ENCODE measurements at regions not wholly inside any gene's neighbourhood (a gene's known extent, or its start where the extent isn't known, plus 50 kb on each side); places are given as distances from the start of the nearest gene placed in this dataset.
"Not testable (repeated sequence)": the region's sequence is repeated elsewhere in the genome, so short reads cannot be mapped to it uniquely, and the experiment has no call there.

- no peak for DNase-seq
Measured at GRCh38 chr7:79624336-79624735, 170.9 kb upstream of the MAGI2 start.

DNA sequence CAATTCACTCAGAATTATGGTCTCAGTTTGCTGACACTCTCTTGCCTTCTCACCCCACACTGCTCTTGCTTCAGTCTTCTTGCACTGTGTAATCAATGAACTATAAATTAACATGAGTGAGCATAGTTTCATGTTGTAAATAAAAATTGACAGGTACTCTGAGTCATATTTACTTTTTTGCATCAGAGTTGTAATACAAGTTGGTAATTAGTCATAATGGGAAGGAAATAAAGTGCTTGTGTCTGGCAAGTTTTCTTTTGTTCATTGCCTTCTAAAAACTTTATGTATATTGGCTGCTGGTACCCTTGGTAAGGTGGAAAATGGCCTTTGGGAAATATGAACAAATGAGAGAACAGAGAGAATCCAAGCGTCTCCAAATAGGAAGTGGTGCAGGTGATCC lies 169.3 kb upstream of the MAGI2 start:
- DNase-seq, result no peak

- no peak for DNase-seq
Measured at GRCh38 chr7:79620291-79620690, 166.8 kb upstream of the MAGI2 start.

DNA sequence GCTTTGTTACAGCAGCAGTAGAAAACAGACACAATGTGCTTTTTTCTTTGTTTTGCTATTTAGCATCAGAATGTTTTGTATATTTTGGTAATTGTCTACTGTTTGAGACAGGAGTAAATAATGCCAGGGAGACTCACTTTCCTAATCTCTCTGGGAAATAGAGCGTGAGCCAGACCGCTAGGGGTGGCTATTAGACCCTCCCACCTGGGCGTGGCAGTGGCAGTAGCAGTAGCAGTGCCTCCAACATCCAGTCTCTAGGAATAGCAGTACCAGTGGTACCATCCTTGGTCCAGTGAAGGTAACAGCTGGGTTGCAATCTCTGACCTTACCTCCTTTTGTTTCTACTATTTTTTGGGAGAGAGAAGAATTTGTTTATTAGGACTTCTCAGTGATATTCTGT lies 165.7 kb upstream of the MAGI2 start:
- no peak for DNase-seq

DNA sequence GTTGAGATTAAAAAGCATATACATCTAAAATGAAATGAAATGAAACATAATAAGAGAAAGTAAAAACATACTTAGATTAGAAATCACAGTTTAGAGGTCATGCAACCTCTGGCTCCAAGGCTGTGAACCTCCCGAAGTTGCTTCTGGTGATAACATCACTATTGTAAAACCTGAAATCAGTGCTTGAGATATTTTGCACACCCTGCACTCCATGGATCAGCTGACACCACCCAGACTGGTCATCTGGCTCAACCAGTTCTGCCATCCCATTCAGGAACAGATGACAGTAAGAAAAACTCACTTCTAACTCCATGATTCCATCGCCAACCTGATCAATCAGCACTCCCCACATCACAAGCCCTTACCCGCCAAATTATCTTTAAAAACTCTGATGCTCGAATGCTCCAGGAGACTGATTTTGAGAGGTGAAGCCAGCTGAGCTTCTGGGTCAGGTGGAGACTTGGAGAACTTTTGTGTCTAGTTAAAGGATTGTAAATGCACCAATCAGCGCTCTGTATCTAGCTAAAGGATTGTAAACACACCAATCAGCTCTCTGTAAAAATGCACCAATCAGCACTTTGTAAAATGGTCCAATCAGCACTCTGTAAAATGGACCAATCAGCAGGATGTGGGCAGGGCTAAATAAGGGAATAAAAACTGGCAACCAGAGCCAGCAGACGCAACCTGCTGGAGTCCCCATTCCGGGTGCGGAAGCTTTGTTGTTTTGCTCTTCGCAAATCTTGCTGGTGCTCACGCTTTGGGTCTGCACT lies 162.6 kb upstream of the MAGI2 start:
- no peak for DNase-seq

DNA sequence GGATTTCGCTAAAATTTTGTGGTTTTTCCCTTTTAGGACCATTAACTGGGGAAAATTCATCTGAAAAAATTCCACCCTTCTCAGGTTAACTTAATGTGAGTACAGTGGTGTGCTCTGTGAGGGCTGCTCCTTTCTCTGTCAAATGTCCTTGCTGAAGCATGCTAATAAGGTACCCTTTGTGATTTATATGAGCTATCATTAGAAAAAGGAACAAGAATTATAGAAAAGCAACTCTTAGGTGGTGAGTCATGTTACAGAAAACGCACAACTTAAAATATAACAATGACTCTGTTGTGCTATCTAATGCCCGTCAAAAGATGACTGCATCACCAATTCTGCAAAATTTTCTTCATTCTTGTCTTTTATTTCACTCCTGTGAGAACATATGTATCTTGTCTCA lies 162.0 kb upstream of the MAGI2 start:
- no peak for DNase-seq

DNA sequence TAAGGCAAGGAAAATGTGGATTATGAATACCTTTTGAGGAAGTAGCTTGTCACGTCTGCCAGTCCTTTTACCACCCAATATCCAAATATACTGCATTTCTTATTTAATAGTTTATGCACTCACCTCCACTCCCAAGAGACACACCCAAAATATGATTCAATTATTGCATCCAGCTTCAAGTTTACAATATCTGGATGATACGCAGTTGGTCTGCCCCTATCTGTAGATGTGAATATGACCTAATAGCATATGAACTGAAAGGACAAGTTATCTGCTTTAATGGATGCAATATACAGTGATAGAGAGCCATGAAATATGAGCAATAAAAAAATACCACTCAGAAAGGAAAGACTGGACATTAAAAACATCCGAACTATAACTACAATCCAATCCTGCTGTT lies 159.4 kb upstream of the MAGI2 start:
- no peak for DNase-seq

DNA sequence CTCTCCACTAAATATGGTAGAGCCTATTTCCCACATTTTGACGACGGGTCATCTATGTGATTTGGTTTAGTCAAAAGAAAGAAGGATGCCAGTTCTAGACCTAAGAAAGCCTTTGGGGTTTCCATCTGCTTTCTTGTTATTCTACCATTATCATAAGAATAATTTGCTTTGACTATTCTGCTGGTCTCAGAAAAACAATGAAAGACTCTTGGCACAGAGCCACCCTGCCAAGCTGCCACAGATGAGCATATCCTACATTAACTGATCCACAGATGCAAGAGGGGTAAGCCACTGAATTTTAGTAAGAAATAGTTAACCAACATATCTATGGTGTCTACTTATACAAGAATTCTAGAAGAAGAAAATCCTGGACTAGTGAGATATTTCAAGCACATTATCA lies 158.6 kb upstream of the MAGI2 start:
- DNase-seq, result no peak

DNA sequence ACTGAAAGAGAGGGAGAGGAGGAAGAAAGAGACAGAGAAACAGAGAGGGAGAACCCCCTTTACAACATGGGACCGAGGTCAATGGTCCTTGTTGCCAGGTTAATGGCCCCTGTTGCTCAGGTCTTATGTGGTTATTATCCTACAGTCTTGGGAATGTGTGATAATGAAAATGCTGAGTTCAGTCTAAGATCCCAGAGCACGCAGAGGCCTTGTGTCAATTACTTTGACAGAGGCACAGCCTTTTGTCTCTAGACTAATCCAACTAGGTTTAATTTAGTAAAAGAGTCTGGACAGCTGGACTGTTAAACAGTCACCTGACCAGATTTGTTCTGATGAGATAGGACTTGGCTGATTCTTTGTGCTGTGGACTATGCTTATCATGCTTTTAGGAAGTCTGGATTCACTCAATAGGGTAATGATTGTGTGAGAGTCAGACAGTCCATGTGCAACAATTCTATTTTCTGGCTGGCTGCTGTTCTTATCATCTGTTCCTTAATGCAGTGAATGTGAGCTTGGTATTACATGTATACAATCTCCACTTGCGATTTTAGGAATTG lies 157.4 kb upstream of the MAGI2 start:
- DNase-seq, result peak; percentile 39

DNA sequence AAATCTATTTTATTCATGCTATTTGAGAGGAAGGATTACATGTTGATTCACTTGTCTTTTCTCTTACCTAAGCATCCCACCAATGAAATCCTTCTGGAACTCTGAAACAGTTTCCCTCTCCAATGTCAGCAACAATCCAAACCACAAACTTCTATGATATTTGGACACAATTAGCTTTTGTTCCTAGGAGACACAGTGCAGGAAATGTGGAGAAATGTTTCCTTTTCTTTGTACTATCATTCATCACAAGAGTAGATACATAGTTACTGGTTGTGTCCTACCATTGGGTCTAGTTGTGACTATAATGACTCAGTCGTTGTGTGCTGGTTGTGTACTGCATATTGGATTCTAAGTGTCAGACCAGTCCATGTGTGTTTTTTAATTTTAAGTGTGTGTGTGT lies 156.8 kb upstream of the MAGI2 start:
- DNase-seq, result peak; percentile 11

DNA sequence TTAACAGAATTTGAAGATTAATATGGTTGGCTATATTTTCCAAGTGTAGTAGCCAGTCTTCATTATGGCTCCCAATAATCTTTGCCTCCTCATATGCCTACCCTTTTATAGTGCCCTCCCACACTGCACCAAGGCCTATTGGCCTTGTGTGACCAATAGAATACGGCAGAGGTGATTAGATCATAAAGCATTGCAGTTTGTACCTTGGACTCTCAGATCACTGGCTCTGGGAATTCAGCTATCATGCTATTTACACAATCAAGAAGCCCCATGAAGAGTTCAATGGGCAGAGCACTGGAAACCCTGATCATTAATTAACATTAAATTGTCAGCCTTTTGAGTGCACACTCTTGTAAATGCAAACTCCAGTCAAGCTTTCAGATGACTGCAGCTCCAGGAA lies 154.5 kb upstream of the MAGI2 start:
- DNase-seq, result no peak

DNA sequence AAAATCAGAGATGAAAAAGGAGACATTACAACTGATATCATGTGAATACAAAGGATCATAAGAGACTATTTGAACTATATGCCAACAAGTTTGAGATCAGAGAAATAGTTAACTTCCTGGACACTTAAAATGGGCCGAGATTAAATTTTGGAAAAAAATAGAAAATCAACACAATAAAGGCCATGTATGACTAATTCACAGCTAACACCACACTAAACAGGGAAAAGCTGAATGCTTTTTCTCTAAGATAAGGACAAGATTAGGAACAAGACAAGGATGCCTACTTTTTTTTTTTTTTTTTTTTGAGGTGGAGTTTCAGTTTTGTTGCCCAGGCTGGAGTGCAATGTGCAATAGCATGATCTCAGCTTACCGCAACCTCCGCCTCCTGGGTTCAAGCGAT lies 151.4 kb upstream of the MAGI2 start:
- DNase-seq, result no peak

- no peak for DNase-seq
Measured at GRCh38 chr7:79598351-79598750, 144.9 kb upstream of the MAGI2 start.

DNA sequence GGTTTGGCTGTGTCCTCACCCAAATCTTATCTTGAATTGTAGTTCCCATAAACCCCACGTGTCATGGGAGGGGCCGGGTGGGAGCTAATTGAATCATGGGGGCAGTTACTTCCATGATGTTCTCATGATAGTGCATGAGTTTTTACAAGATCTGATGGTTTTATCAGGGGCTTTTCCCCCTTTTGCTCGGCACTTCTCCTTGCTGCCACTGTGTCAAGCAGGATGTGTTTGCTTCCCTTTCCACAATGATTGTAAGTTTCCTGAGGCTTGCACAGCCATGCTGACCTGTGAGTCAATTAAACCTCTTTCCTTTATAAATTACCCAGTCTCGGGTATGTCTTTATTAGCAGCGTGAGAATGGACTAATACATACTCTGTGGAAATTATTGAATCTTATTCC lies 141.2 kb upstream of the MAGI2 start:
- not testable (repeated sequence) for DNase-seq

DNA sequence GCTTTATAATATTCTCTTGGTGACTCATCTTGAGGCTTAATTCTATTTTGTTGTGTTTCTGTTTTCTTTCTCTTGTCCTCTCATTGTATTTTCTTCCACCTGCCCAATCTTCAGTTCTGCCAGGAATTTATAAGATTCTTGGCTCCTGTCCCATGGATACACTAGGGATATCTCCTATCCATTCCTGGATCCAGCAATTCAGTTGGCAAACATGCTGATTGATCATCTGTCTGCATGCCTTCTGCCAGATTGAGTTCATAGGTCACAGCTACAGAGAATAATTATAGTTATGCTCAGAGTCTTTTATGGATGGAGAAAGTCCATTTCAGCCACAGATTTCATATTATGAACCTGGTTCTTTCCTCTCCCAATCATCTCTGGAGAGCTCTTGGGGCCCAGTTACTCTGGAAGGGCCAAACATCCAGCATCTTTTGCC lies 140.4 kb upstream of the MAGI2 start:
- peak; percentile 81 for DNase-seq

GRCh38 chr7:79590916-79591623 lies 137.6 kb upstream of the MAGI2 start:
- no peak for DNase-seq

GRCh38 chr7:79590391-79590790 lies 136.9 kb upstream of the MAGI2 start:
- DNase-seq, result no peak

GRCh38 chr7:79570903-79571302 lies 117.4 kb upstream of the MAGI2 start:
- DNase-seq, result no peak

- no peak for DNase-seq
Measured at GRCh38 chr7:79563821-79564522, 110.5 kb upstream of the MAGI2 start.

DNA sequence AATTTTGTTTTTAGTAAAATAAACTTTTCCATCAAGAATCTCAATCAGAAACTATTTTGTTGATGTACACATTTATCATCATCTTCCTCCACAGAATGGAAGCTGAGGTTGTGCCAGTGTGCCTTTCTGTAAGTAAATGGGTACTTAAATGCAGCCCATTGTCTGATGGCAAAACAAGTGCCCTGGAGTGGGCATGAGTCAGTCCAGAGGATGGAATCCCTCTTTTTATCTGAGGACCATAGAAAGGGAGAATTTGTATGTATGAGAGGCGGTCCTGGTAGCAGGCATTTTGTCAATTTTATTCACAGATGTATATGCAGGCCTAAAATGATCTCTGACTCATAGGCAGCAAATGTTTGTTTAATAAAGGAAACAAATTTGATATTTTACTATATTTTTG lies 102.1 kb upstream of the MAGI2 start:
- no peak for DNase-seq

DNA sequence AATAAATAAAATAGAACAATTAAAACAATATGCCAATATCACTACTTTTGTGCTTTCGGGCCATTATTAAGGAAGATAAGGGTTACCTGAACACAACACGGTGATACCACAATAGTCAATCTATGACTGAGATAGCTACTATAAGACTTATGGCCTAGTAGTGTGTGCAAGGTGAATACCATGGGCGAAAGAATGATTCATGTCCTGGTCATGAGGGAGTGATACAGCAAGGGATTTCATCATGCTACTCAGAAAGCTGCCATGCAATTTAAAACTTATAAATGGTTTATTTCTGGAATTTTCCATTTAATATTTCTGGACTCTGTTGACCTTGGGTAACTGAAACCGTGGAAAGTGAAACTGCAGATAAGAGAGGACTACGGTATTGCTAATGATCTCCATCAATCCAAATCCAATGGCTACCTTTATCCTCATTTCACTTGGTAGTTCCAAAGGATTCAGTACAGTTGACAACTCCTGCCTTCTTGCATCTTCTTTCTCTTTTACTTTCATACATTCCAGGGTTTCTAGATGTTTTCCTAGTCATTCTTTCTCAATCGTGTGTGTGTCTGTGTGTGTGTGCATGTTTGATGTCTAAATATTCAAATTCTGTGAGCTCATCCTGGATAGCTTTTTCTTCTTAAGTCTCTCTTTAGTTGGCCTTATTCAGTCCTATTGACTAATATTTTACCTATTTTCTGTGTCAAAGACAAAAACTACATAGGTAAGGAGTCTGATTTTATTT lies 100.5 kb upstream of the MAGI2 start:
- no peak for DNase-seq

GRCh38 chr7:79552463-79552862 lies 99.0 kb upstream of the MAGI2 start:
- no peak for DNase-seq

Measured in tongue (tissue), 1 donor.